Subcutaneous abdominal adipose tissue (tissue), 5 donors: ENCODE measurements at regions not wholly inside any gene's neighbourhood (a gene's known extent, or its start where the extent isn't known, plus 50 kb on each side); places are given as distances from the start of the nearest gene placed in this dataset.

Experiments
- H3K27ac ChIP-seq: one replicate; pipeline ENCODE4 v1.7.0; 2013; ENCODE audit warnings: low read depth, mild to moderate bottlenecking, inconsistent platforms, low read length, moderate library complexity
- H3K27me3 ChIP-seq, 5 donors: one replicate each; pipeline ENCODE4 v1.7.0; 2013; ENCODE audit warnings: low read length in 5 of 5, inconsistent platforms in 1 of 5; ENCODE audit not compliant: control insufficient read depth in 5 of 5, insufficient read depth in 4 of 5
- H3K36me3 ChIP-seq, 5 donors: one replicate each; pipeline ENCODE4 v1.7.0; 2013; ENCODE audit warnings: low read length in 5 of 5; ENCODE audit not compliant: control insufficient read depth in 5 of 5, insufficient read depth in 5 of 5
- H3K4me1 ChIP-seq, 5 donors: one replicate each; pipeline ENCODE4 v1.7.0; 2013; ENCODE audit warnings: low read length in 5 of 5, mild to moderate bottlenecking in 3 of 5, moderate library complexity in 1 of 5; ENCODE audit not compliant: control insufficient read depth in 5 of 5, insufficient read depth in 5 of 5
- H3K4me3 ChIP-seq, 5 donors: one replicate each; pipeline ENCODE4 v1.7.0; 2013; ENCODE audit warnings: low read length in 5 of 5, low read depth in 1 of 5
- H3K9ac ChIP-seq, 5 donors: one replicate each; pipeline ENCODE4 v1.7.0; 2013; ENCODE audit warnings: low read length in 5 of 5, mild to moderate bottlenecking in 4 of 5, moderate library complexity in 3 of 5
- H3K9me3 ChIP-seq, 5 donors: one replicate each; pipeline ENCODE4 v1.7.0; 2013; ENCODE audit warnings: low read length in 5 of 5; ENCODE audit not compliant: control insufficient read depth in 5 of 5
- donor health status: healthy.
- donor health status: healthy.
- donor health status: healthy.
- donor health status: healthy.
- donor health status: healthy.

GRCh38 chr2:235413064-235413463, 80.8 kb upstream of the AGAP1 start:
- H3K27me3 ChIP-seq: no peaks in the 10 kb centered on the region
- peaks cover 0 to 7% (median 0%) of the 10 kb centered on the region in 5 donors for H3K4me1 ChIP-seq
- no peak overlapping the region for H3K4me3 ChIP-seq
- H3K36me3 ChIP-seq: no peaks in the 10 kb centered on the region
- no peak overlapping the region for H3K27ac ChIP-seq
- H3K9me3 ChIP-seq: no peaks in the 10 kb centered on the region
- no peak overlapping the region for H3K9ac ChIP-seq

DNA sequence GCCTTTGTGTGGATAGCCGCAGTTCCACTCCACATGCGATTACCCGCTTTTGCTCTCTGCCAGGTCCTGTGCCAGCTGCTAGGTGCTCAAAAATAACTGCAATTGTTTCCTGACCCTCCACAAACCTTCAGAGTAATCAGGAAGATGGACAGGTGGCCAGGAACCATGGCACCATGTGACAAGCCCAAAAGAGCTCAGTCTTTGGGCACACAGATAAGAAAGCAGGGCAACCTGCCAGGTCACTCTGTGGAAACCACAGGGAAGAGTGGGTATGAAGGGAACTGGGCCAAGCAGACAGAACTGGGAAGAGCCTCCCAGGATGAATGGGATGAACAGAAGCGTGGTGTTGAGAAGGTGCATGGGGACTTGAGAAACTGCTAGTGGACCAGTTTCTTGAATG, 79.4 kb upstream of the AGAP1 start:
- H3K9ac ChIP-seq: no peak overlapping the region
- no peaks in the 10 kb centered on the region for H3K36me3 ChIP-seq
- H3K27me3 ChIP-seq: no peaks in the 10 kb centered on the region
- H3K4me3 ChIP-seq: no peak overlapping the region
- no peaks in the 10 kb centered on the region for H3K9me3 ChIP-seq
- H3K4me1 ChIP-seq: peaks cover 0 to 10% (median 5%) of the 10 kb centered on the region in 5 donors
- no peak overlapping the region for H3K27ac ChIP-seq

DNA sequence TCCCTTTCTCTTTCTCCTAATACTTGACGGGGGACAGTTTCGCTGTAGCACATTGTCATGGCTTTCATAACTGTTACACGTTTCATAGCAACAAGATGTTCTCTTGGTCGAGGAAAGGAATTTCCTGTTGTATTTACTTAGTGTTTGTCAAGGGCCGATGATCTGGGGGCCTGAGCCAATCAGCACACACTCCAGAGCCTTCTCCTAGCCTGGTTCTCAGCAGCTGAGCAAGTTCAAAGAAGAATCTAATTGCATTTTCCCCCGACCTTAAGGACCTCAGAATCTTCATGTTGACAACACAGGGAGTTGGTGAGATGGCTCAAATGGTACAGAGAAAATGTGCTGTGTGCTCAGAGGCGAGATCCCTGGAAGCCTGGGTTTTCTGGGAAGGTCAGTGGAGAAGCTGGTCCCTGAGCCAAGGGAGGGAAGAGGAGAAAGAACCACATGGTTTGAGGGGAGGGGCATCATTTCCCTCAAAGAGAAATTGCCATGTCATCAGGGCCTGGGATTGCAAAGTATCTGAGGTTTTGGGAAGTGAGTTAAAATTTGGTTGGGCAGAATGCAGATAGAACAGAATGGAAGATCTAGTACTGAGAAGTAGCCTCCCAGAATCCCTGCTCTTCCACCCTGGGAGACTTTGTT, 76.9 kb upstream of the AGAP1 start:
- Histone ChIP-seq H3K4me3 (no peak overlapping the region), H3K27me3 (peaks cover 0 to 6% (median 0%) of the 10 kb centered on the region in 5 donors), H3K9ac (no peak overlapping the region), H3K36me3 (no peaks in the 10 kb centered on the region), H3K4me1 (peaks cover 0 to 10% (median 5%) of the 10 kb centered on the region in 5 donors), H3K9me3 (no peaks in the 10 kb centered on the region), H3K27ac (no peak overlapping the region)

GRCh38 chr2:235418918-235419317, 74.9 kb upstream of the AGAP1 start:
- Histone ChIP-seq H3K36me3 (no peaks in the 10 kb centered on the region), H3K4me1 (peaks cover 0 to 10% (median 5%) of the 10 kb centered on the region in 5 donors), H3K9ac (no peak overlapping the region), H3K9me3 (peaks cover 0 to 1% (median 0%) of the 10 kb centered on the region in 5 donors), H3K27ac (no peak overlapping the region), H3K27me3 (peaks cover 0 to 6% (median 0%) of the 10 kb centered on the region in 5 donors), H3K4me3 (no peak overlapping the region)

- Histone ChIP-seq H3K36me3 (no peaks in the 10 kb centered on the region), H3K4me1 (peaks cover 0 to 10% (median 5%) of the 10 kb centered on the region in 5 donors), H3K27ac (no peak overlapping the region), H3K4me3 (no peak overlapping the region), H3K9me3 (peaks cover 0 to 8% (median 5%) of the 10 kb centered on the region in 5 donors), H3K9ac (no peak overlapping the region), H3K27me3 (peaks cover 0 to 6% (median 0%) of the 10 kb centered on the region in 5 donors)
Measured at GRCh38 chr2:235419996-235420395, 73.8 kb upstream of the AGAP1 start.

GRCh38 chr2:235421618-235422017, 72.2 kb upstream of the AGAP1 start:
- H3K27me3 ChIP-seq: peaks cover 0 to 6% (median 0%) of the 10 kb centered on the region in 5 donors

DNA sequence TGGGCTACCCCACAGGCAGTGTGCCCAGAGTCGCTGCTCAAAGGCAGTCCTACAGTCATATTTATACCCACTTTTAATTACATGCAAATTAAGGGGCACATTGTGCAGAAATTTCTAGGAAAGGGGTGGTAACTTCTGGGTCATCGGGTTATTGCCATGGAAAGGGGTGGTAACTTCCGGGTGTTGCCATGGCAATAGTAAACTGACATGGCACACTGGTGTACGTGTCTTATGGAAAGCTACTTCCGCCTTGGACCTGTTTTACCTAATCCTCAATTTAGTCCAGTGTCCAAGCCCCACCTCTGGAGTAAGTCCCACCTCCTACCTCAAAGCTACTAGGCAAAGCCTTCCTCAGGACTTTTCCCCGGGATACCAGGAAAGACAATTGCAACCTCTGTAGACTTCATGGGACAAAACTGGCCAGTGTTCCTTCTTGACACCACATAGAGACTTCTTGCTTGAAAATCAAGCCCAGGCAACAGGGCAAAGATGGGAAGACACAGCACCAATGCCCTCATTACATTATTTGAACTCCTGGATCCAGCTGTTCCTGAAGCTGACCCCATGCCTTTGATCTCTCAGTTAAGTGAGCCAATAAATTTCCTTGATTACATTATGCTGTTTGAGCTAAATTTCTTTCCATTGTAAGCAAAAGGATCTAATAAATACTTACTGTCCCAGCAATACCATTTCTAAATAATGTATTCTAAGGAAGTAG, 63.3 kb upstream of the AGAP1 start:
- Histone ChIP-seq H3K27me3 (peaks cover 0 to 3% (median 2%) of the 10 kb centered on the region in 5 donors), H3K27ac (no peak overlapping the region), H3K4me3 (no peak overlapping the region), H3K4me1 (peaks cover 0 to 22% (median 18%) of the 10 kb centered on the region in 5 donors), H3K9me3 (no peaks in the 10 kb centered on the region), H3K9ac (no peak overlapping the region), H3K36me3 (no peaks in the 10 kb centered on the region)

More at GRCh38 chr2:235421618-235422017, 72.2 kb upstream of the AGAP1 start:
- H3K4me1 ChIP-seq: peaks cover 0 to 10% (median 5%) of the 10 kb centered on the region in 5 donors
- no peak overlapping the region for H3K4me3 ChIP-seq
- H3K36me3 ChIP-seq: no peaks in the 10 kb centered on the region
- peaks cover 0 to 8% (median 5%) of the 10 kb centered on the region in 5 donors for H3K9me3 ChIP-seq
- no peak overlapping the region for H3K27ac ChIP-seq
- H3K9ac ChIP-seq: no peak overlapping the region

- Histone ChIP-seq H3K27me3 (peaks cover 0 to 3% (median 2%) of the 10 kb centered on the region in 5 donors), H3K4me1 (peaks cover 0 to 22% (median 18%) of the 10 kb centered on the region in 5 donors), H3K27ac (peak overlapping the region; percentile 7), H3K36me3 (no peaks in the 10 kb centered on the region), H3K9ac (no peak overlapping the region), H3K9me3 (no peaks in the 10 kb centered on the region), H3K4me3 (peak overlapping the region in 3 of 5 donors; percentile 7 to 17 (median 9))
Measured at GRCh38 chr2:235432741-235433520, 60.9 kb upstream of the AGAP1 start.

- Histone ChIP-seq H3K27ac (peak overlapping the region; percentile 7), H3K36me3 (no peaks in the 10 kb centered on the region), H3K27me3 (peaks cover 0 to 3% (median under 1%) of the 10 kb centered on the region in 5 donors), H3K9ac (no peak overlapping the region), H3K4me1 (peaks cover 0 to 22% (median 18%) of the 10 kb centered on the region in 5 donors), H3K9me3 (no peaks in the 10 kb centered on the region), H3K4me3 (no peak overlapping the region)
Measured at GRCh38 chr2:235433860-235434259, 60.0 kb upstream of the AGAP1 start.
